Superior temporal gyrus (tissue), 1 donor: ENCODE measurements at regions not wholly inside any gene's neighbourhood (a gene's known extent, or its start where the extent isn't known, plus 50 kb on each side); places are given as distances from the start of the nearest gene placed in this dataset.
"Not testable (repeated sequence)": the region's sequence is repeated elsewhere in the genome, so short reads cannot be mapped to it uniquely, and the experiment has no call there.

ENCODE experiments used
- DNase-seq: peaks from one replicate; pipeline ENCODE4 v3.0.0-alpha.2; 2016; ENCODE audit errors: extremely low spot score

DNA sequence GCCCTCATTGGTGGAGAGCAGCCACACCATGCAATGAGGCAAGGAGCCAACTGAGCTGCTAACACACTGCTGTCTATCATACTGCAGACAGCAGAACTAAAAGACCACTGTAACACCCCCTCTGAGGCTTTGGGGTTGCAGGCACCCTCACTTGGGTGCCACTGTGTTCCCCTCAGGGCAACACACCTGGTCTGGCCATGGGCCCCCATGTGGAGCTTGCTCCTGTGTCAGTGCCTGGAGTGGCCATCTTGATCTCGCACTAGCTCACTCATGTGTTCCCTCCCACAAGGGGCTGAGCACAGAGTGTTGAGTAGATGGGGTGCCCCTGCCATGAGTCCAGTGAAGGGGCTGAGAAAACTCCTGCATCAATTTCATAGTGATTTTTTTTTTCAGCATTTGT is 532.4 kb upstream of the FTMT start:
- DNase-seq: no peak

DNA sequence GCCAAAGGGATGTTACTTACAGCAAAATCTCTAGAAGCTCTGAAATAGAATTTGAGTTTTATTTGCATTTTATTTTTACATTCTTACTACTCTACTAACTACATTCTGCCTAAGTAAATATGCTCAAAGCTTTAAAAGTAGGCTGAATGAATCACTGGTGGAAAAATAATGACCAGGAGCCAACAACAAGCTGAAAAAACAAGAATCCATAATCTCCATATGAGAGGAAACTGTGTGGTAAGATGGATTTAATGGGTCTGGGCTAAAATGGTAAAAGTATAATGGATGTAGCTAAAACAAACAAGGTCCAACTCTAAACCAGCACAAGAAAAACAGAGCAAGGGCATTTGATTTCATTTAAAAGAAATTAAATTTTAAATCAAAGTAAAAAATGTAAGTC is 525.8 kb upstream of the FTMT start:
- no peak for DNase-seq

DNA sequence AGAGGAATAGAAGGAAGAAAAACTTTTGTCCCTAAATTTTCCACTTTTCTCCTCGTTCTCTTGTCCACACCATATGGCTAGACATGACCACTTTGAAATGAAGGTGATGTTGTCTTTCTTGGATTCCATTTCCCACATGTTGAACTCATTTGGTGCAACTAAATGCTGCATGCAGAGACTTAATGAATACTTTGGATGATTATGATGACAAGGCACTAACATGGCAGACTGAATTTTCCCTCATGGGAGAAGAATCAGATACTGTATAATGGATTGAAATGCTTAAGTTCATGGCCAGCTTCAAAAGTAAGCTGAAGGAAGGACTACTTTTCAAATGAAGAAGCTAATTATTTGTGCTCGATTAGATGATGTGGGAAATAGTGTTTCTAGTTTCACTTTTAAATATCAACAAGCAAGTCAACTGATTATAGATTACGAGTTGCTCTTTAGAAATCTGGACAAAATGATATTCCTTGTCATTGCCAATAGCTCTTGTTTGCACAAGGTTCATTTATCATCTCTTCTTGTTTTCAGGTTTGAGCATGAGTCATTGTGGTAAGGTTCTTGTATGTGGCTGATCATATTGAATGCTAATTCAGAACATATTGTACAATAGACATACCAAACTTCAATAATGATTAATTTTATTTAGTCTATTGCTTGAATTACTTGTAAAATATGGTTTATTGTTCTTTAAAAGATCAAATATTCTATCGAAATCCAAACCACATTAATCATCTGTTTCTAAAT is 501.3 kb upstream of the FTMT start:
- DNase-seq: no peak

DNA sequence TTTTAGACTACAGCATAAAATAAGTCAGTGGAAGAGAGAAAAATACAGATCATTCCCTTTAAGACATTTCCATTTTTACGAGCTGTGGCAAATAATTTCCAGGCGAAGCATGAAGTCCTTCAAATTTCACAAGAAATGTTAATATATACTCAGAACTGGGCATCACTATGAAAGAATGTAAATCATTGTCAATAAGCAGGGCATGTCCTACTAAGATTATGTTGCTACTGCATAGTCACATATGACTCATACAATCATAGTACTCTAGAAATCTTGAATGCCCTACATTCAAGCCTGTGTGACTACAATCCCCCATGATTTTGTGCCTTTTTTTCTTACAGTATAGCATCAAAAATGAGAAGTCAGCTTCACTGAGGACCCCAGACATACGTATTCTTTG is 485.2 kb upstream of the FTMT start:
- DNase-seq: no peak

DNA sequence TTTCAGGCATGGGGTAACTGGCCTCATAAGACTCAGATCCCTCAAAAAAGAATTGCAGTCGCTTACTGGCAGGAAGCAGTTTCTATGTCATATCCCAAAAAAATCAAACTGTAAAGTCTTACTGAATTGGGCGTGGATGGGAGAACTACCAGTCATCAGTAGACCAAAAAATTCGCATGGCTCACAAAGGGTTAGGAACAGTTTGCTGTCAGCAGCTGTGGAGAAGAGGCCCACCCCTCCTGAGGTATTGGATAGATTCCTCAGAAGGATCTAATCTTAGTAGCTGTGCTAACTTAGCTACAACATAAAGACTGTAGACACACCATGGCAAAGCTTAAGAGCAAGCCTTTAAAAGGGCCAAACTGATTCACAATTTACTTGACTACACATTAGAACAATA is 478.3 kb upstream of the FTMT start:
- DNase-seq: no peak

DNA sequence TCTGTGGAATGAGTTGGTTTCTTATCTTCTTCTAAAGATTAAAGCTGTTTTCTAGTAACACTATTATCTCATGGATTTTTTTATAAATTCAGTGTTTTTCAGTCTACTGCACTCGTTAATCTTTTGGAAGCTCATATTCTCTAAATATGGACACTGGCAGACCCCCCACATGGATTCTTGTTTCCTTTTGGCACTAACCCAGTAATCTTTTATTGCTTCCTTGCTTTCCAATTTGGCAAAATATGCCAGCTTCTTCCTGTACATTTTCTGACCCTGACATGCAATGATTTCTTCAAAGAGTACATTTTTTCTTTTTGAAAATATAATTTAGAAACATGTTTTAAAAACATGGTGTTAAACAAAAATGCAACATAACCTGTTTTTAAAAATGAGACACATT is 474.2 kb upstream of the FTMT start:
- DNase-seq: no peak

DNA sequence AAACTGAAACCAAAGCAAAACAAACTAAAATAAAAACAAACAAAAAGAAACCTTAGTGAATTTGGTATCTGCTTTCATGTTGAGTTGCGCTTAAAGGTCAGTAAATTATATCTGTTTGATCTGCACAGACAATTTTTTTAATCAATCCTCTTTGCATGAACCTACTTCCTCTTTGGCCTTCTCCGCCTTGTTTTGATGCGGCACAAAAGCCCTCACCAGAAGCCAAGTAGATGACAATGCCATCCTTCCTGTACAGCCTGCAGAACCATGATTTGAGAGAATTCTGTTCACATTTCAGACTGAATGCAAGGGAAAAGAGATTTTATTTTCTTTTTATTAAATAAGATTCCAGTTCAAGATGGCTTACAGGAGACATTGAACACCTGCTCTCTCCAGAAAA is 473.6 kb upstream of the FTMT start:
- no peak for DNase-seq

DNA sequence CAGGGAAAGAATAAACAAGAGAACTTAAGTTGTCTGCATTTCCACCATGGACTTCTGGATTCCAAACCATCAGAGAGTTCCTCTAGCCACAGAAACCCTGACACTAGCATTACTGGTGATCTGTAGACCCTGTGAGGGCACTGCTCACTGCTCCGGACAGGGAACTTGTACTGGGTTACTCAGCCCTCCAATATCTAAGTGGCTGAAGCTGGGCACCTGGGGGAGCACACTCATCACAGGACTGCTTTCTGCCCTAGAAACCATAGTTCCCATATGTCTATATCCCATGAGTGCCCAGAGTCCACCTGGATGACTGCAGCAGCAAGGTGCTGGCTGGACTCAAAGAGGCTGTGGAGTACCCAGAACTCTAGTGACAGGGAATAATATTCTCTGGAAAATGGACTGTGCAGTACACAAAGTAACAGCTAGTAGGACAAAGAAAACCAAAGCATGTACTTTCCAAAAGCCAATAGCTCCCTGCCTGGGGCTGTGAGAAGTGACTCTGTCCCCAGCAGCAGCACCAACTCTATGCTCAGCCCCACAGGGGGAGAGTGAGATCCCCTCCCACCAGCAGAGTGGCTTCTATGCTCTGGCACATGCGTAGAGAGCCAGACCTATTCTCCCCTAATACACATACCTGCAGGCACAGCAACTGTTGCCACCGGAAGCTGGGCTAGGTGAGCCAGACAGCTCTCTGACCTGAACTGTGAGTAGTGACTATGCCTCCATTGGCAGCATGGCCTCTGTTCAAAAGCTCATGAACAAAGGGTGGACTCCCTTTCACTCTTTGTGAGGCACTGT is 472.9 kb upstream of the FTMT start:
- DNase-seq: no peak

DNA sequence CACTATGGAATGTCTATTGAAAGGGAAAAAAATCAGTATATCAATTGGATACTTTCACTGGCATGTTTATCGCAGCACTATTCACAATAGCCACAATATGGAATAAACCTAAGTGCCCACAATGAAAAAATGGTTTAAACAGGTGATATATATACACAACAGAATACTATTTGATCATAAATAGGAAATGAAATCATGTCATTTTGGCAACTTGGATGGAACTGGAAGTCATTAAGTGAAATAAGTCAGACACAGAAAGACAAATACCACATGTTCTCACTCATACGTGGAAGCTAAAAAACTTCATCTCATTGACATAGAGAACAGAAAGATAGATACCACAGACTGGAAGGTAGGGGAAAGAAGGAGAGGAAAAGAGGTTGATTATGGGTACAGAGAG is 471.6 kb upstream of the FTMT start:
- DNase-seq: no peak

DNA sequence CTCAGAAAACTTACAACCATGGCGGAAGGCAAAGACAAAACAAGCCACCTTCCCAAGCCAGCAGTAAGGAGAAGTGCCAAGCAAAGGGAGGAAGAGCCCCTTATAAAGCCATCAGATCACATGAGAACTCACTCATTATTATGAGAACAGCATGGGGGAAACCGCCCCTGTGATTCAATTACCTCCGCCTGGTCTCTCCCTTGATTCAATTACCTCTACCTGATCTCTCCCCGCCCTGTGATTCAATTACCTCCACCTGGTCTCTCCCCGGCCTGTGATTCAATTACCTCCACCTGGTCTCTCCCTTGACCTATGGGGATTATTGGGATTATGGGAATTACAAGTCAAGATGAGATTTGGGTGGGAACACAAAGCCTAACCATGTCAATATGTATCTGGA is 467.3 kb upstream of the FTMT start:
- DNase-seq: no peak

DNA sequence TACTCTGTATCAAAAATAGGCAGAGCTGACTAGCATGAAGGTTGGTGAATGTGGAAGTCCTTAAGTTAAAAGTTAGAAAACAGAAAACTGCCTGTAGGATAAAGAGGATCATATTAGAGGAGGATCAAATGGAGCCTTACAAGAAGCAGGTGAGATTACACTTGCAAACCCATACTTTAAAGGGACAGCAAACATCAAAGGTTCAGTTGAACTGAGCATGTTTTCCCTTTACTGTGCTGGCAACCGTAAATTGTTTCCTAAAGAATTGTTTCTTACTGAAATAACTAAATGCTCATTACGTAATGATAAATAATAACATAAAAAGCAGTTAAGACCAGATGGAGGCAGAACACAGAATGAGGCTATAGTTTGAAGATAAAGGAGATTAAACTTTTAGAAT is 465.3 kb upstream of the FTMT start:
- no peak for DNase-seq

DNA sequence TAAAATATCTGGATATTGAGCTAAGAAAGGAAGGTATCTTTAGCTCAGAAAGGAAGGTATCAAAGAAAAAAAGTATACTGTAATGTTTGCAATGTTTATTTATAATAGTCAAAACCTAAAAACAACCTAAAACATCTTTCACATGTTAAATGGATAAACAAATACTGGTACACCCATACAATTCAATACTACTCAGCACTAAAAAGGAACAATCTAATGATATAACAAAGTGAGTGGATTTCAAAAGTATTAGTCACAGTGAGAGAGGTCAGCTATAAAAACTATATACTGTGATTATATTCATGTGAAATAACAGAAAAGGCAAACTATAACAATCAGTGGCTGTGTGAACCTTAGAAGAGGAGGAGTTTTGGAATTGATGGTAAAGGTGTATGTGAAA is 455.0 kb upstream of the FTMT start:
- DNase-seq: no peak

DNA sequence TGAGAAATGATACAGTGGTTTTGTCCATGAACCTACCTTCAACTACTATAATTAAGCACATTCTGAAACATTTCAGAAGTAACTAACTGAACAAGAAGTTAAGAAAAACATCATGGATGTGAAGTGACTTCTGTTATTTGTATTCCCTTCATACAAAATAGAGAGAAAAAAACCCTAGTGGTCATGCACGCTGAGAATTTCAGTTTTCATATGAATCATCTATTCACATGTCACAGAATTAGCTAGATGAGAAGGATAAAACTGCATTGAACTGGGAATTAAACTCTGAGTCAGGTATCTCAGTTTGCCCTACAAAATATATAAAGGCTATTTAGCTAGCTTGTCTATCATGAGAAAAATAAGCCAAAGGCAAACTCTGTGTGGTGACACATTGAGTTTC is 451.8 kb upstream of the FTMT start:
- no peak for DNase-seq

DNA sequence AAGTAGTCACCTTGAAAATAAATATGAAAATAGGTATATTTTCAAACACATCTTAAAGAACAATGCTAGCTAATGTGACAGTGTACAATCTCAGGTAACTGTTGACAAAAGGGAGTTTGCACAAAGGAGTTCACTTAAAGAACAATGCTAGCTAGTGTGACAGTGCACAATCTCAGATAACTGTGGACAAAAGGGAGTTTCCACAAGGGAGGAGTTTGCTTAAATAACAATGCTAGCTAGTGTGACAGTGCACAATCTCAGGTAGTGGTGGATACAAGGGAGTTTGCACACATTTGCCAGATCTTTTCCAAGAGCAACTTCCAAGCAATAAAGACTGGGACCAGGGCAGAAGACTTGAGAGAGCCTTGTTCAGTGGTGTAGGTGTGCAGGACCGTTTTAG is 442.9 kb upstream of the FTMT start:
- no peak for DNase-seq

DNA sequence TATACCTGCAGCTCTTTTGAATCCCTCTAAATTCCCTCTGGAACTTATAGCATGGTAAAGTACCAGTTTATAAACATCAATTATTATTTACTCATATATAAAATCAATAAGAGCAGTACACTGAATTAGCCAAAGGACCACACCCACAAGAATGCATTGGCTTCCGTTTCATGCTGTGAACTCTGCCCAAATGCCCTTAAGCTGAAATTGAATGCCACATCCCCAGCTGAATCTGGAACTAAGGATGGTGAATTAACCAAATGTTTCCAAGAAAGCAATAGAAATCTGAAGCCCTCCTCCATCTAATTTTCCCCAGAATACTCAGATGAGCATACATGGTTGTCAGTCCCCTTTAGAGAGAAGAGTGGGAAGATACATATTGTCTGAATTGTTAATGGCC is 436.4 kb upstream of the FTMT start:
- DNase-seq: no peak

DNA sequence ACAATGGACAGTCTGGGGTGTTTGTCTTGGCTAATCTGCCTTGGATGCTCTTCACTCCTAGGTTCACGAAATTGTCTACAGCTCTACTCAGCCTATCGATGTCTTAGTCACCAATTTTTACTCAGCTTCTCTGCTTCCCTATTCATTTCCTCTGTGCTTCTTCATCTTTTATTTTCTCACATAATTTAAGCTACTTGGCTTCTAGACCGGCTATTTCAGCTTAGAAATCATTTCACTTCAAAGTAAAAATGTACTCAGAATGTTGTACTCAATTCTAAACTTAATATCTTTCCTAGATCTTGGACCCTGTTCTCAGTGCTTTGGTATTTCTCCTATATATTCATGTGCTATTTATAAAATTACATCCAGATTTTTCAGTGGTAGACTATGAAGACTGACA is 430.0 kb upstream of the FTMT start:
- DNase-seq: no peak

DNA sequence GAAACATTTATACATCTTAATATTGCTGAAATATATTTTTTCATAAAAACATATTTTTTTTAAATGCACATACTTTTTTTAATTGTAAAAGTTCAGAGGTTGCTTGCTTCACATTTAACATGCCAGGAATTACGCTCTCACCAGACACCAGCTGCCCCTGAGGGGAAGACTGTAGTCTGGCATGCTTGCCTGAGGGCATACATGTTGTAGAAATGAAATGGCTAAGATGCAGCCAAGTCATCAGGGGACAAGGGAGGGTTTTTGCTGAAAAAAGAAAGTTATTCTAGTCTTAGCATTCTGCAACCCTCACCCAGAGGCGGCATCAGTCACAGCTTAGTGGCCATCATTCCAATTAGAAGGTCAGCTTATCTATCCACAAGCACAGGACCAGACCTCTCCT is 426.7 kb upstream of the FTMT start:
- DNase-seq: no peak

DNA sequence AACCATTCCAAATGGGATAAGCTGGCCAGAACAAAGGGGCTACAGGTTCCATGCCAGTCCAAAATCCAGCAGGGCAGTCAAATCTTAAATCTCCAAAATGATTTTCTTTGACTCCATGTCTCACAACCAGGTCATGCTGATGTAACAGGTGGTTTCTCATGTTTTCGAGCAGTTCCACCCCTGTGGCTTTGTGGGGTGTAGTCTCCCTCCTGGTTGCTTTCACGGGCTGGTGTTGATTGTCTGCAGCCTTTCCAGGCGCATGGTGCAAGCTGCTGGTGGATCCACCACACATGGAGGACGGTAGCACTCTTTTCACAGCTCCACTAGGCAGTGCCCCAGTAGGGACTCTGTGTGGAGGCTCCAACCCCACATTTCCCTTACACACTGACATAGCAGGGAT is 425.5 kb upstream of the FTMT start:
- DNase-seq: no peak

DNA sequence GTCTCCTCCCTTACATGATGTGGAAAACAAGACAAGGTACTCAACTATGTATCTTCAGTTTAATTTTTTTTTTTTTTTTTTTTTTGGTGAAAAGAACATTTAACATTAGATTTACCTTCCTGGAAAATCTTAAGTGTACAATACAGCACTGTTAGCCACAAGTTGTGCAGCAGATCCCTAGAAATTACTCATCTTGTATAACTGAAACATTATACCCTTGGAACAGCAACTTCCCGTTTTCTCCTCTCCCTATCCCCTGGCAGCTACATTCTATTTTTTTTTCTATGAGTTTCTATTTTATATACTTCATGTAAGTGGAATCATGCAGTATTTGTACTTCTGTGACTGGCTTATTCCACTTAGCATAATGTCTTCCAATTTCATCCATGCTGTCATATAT is 421.9 kb upstream of the FTMT start:
- no peak for DNase-seq

DNA sequence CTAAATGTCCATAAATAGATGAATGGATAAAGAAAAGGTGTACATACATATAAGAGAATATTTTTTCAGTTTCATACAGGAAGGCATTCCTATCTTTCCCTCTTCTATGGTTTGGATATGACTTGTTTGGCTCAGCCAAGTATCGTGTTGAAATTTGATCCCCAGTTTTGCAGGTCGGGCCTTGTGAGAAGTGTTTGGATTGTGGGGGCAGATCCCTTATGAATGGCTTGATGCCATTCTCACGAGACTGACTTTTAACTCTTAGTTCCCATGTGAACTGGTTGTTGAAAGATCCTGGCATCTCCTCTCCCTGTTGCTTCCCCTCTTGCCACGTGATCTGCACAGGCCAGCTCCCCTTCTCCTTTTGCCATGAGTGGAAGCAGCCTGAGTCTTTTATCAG is 421.1 kb upstream of the FTMT start:
- no peak for DNase-seq

DNA sequence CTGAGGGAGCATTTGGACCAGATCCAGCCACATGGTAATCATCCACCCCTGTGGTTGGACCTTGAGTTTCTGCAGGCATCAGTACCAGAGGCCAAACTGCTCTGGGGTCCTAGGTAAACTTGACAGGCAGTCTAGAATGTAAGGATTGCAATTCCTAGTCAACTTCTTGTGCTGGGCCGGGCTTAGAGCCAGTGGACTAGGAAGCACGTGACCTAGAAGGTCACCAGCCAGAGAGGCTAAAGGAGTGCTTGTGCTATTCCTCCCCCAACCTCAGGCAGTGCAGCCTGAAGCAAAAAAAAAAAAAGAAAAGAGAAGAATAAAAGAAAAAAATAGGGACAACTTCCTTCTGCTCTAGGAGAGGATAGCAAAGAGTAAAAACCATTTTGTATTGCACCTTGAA is 406.2 kb upstream of the FTMT start:
- DNase-seq: no peak

DNA sequence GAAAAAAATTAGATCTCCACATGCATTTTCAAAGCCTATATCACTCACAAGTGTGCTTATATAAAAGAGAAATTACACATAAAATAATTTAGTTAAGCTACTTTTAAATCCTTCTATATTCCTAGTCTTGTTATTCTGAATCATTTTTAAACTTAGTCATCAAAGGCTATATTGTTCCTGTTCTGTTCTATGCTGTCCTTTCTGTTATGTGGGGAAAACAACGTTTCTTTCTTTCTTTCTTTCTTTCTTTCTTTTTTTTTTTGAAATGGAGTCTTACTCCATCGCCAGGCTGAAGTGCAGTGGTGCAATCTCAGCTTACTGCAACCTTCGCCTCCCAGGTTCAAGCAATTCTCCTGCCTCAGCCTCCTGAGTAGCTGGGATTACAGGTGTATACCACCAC is 389.2 kb upstream of the FTMT start:
- no peak for DNase-seq

DNA sequence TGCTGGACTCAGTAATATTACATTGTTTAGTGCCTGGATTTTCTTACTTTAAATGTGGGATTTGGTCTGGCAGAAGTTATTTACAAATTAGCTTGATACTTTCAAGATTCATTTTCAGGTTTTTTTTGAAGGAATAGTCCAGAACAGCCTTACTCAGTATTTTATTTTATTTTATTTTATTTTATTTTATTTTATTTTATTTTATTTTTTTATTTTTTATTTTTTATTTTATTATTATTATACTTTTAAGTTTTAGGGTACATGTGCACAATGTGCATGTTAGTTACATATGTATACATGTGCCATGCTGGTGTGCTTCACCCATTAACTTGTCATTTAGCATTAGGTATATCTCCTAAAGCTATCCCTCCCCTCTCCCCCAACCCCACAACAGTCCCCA is 380.5 kb upstream of the FTMT start:
- not testable (repeated sequence) for DNase-seq

DNA sequence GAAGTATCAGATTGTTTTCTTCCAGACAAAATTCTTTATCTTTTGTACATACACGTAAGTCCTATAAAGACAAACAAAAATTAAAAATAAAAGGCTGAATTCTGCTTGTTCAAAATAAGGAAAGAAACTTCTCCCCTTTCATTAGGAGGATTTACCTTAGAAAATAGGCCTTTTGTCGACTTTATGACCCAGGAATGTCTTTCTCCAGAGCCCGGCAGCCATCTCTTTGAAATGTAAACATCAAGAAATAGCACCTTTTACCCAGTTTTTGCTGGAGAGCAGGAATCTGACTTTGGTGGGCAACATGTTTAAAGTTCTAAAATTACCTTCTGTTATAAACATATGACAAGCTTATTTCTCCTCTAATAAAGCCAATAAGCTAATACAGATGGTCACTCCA is 373.0 kb upstream of the FTMT start:
- no peak for DNase-seq
